DND-41 (cell line): ENCODE measurements at regions not wholly inside any gene's neighbourhood (a gene's known extent, or its start where the extent isn't known, plus 50 kb on each side); places are given as distances from the start of the nearest gene placed in this dataset.
"Not testable (repeated sequence)": the region's sequence is repeated elsewhere in the genome, so short reads cannot be mapped to it uniquely, and the experiment has no call there.

Source experiments
- CTCF ChIP-seq: IDR thresholded peaks from 2 replicates; pipeline ENCODE4 v1.5.1; 2012; ENCODE audit warnings: borderline replicate concordance, low read length, moderate library complexity, mild to moderate bottlenecking; ENCODE audit not compliant: poor library complexity, severe bottlenecking; ENCODE audit errors: extremely low read depth
- EZH2 ChIP-seq: IDR thresholded peaks from 3 replicates; pipeline ENCODE4 v1.6.1; 2012; ENCODE audit warnings: borderline replicate concordance, low read depth, mild to moderate bottlenecking, moderate library complexity, low read length, inconsistent platforms; ENCODE audit not compliant: severe bottlenecking

- not testable (repeated sequence) for TF ChIP-seq CTCF, EZH2
Observed at GRCh38 chr6:144441801-144442200, 156.7 kb downstream of the UTRN start.
